ENCODE measurements at regions not wholly inside any gene's neighbourhood (a gene's known extent, or its start where the extent isn't known, plus 50 kb on each side); places are given as distances from the start of the nearest gene placed in this dataset.

GRCh38 chr13:100883453-100883852 lies 208.9 kb upstream of the TMTC4 start:
- no peaks in the 10 kb centered on the region for H3K27me3 ChIP-seq (ENCODE audit: control insufficient read depth in 2 of 2, insufficient read depth in 2 of 2, low read length in 2 of 2)
- in situ Hi-C loops (cut with MboI) = no loop called here
- H3K4me3 ChIP-seq = no peak overlapping the region
- no peaks in the 10 kb centered on the region for H3K9me3 ChIP-seq (replicated peaks; ENCODE audit: control insufficient read depth, insufficient read depth, low read depth, low read length)
- H4K20me1 ChIP-seq (replicated peaks; ENCODE audit: control insufficient read depth, insufficient read depth, low read length) = no peaks in the 10 kb centered on the region
- DNase-seq (ENCODE audit: extremely low read depth in 1 of 4, low spot score in 3 of 4) = no peak
- no peaks in the 10 kb centered on the region for H3K36me3 ChIP-seq (ENCODE audit: control insufficient read depth, insufficient read depth, low read length)
- no peak overlapping the region for H3K9ac ChIP-seq (ENCODE audit: insufficient read depth in 1 of 2, low read depth in 2 of 2, low read length in 2 of 2)
- no peaks in the 10 kb centered on the region for H3K79me2 ChIP-seq (ENCODE audit: control insufficient read depth, insufficient read depth, low read length)
- BruUV-seq (replicated peaks) = no TSS peak
- CTCF ChIA-PET (ENCODE audit: low intra/inter-chr PET ratio) = interaction anchor here (0.6 kb wide), 1 partner anchor 237 kb away, joined by 3 read pairs; no protein-coding TSS in a partner anchor
- H2AFZ ChIP-seq (ENCODE audit: low read depth, low read length) = no peak overlapping the region
- ATAC-seq = no peak
- H3K27ac ChIP-seq (ENCODE audit: extremely low read depth, low read depth, low read length) = no peak overlapping the region
- intact Hi-C loops (cut with micrococcal nuclease) = no loop called here
- WGBS (ENCODE audit: insufficient coverage, low coverage, missing lambda C conversion rate) = 0% methylated on average over 3 of the region's 3 CpGs
- no peaks in the 10 kb centered on the region for H3K4me1 ChIP-seq (replicated peaks in 1 of 2; ENCODE audit: control insufficient read depth in 2 of 2, insufficient read depth in 2 of 2, low read length in 2 of 2)
- no peak for FAIRE-seq
- POLR2A ChIA-PET = no interaction called here
- no peak overlapping the region for H3K4me2 ChIP-seq (ENCODE audit: insufficient read depth, low read length)
- TF ChIP-seq ELF1 (tag; IDR thresholded peaks at IDR 0.05) (no peak), SIN3B (IDR thresholded peaks at IDR 0.05; ENCODE audit: low read depth) (no peak), TAF1 (IDR thresholded peaks at IDR 0.05; ENCODE audit: control insufficient read depth, extremely low read depth, insufficient read depth, low read length, severe bottlenecking) (no peak), ATF3 (IDR thresholded peaks at IDR 0.05) (no peak), ATF3 (CRISPR knock-in tag; conservative IDR thresholded peaks at IDR 0.05) (no peak), TBP (optimal IDR thresholded peaks at IDR 0.05; ENCODE audit: low read depth, low read length) (no peak), CEBPG (CRISPR knock-in tag; IDR thresholded peaks at IDR 0.05) (no peak), CEBPG (tag; conservative IDR thresholded peaks at IDR 0.05 in 1 of 2, IDR thresholded peaks at IDR 0.05 in 1 of 2) (no peak), ZC3H11A (IDR thresholded peaks at IDR 0.05; ENCODE audit: low read depth, low read length) (no peak), PHF20 (IDR thresholded peaks at IDR 0.05; ENCODE audit: partially characterized antibody) (no peak), CBX1 (IDR thresholded peaks at IDR 0.05; ENCODE audit: low read depth) (no peak), SLC30A9 (CRISPR knock-in tag; IDR thresholded peaks at IDR 0.05) (no peak)
- H3K9me1 ChIP-seq (ENCODE audit: control insufficient read depth, insufficient read depth, low read length) = no peaks in the 10 kb centered on the region
